Ovary (tissue), 7 donors: ENCODE measurements at regions not wholly inside any gene's neighbourhood (a gene's known extent, or its start where the extent isn't known, plus 50 kb on each side); places are given as distances from the start of the nearest gene placed in this dataset.

Source experiments
- DNase-seq, 5 donors: peaks; one replicate each; pipeline ENCODE4 v3.0.0-alpha.2; 2019 to 2020
- H3K27ac ChIP-seq, 2 donors: fragments of 200-600 bp; one replicate each; pipeline versions ENCODE4 v1.5.1 to v1.8.0; 2019 to 2022
- H3K27me3 ChIP-seq: fragments of 200-600 bp; one replicate; pipeline ENCODE4 v1.8.0; 2022
- H3K36me3 ChIP-seq: fragments of 200-600 bp; sonication (generic); one replicate; pipeline ENCODE4 v1.5.1; 2019
- H3K4me1 ChIP-seq: one replicate; pipeline ENCODE4 v1.8.1; 2013; ENCODE audit warnings: mild to moderate bottlenecking, moderate library complexity; ENCODE audit not compliant: insufficient read depth
- H3K4me3 ChIP-seq: fragments of 200-600 bp; sonication (generic); one replicate; pipeline ENCODE4 v1.5.1; 2017
- H3K9me3 ChIP-seq, 2 donors: fragments of 200-600 bp in 1 of 2; sonication (generic) in 1 of 2; one replicate each; pipeline versions ENCODE4 v1.5.1 to v1.8.1; 2013 to 2019; ENCODE audit warnings: mild to moderate bottlenecking in 1 of 2, moderate library complexity in 1 of 2
- EP300 ChIP-seq: sonication (generic); formaldehyde crosslinking; IDR thresholded peaks from one replicate; pipeline ENCODE4 v1.6.1; 2017; ENCODE audit warnings: antibody characterized with exemption
- POLR2A ChIP-seq: fragments of 450-650 bp; IDR thresholded peaks from one replicate; pipeline ENCODE4 v1.6.1; 2017; ENCODE audit warnings: antibody characterized with exemption, mild to moderate bottlenecking, moderate library complexity
- WGBS, 3 donors: extraction: QIAGEN DNeasy Blood & Tissue Kit in 1 of 3; methylation state at CpG; one replicate each; pipeline versions ENCODE4 v1.1.5 to v1.1.7; 2013 to 2017; 5-methylcytosine and 5-hydroxymethylcytosine counted together
- intact Hi-C, 4 donors: fragments of 100-400 bp; cut with DNase I; formaldehyde crosslinking; loops; one replicate each; pipeline versions ENCODE4 v1.11.0 to v1.15.1; 2022 to 2023
- TF ChIP-seq, protein P1 (sequence below), 3 donors: fragments of 450-650 bp in 2 of 3; fragments of 200-600 bp in 1 of 3; IDR thresholded peaks; one replicate each; pipeline versions ENCODE4 v1.5.1 to v1.8.0; 2016 to 2022; ENCODE audit warnings: antibody characterized with exemption in 3 of 3, mild to moderate bottlenecking in 1 of 3
- donor health status: DM: no; HTN: no; CAD: no; lungs with moderate emphysema.
- donor health status: DM: no; HTN: no; CAD: no.
- donor health status: Bipolar disorder and iron deficiency.
- donor health status: DM: no; HTN: no; CAD: no.
- donor health status: DM: yes; HTN: yes; CAD: no.

DNA sequence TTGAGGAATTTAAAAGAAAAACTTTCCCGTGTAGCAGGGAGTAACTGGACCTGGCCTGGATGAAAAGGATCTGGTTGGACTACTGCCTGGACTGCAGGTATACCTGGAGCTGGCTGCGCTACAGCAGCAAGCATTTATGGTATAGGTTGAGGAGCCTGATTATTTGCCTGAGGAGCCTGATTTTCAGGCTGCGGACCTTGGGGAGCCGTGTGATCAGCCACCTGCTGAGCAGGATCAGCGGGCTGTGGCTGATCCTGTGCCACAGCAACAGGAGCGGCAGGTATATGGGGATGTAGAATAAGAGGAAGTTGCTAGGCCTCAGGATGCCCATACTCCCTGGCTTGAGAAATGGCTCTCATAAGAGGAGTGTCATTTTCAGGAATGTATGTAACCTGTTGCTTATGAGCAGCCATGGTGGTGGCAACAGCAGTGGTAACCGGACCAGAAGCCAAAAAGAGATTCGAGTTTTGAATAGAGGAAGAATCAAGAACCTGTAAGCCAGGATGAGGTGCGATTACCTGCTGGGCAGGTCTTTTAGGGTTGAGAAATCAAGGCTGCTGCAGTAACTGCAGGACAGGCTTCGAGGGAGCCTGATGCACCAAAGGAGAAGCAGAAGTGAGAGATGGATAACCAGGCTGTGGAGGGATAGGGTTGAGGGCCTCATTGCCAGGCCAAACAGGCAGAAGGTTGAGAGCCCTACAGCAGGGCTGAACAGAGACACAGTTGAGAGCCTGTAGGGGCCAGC is 60.9 kb upstream of the ARL4D start:
- Histone ChIP-seq H3K36me3 (no peaks in the 10 kb centered on the region), H3K4me3 (no peak overlapping the region), H3K27me3 (no peaks in the 10 kb centered on the region), H3K9me3 (no peaks in the 10 kb centered on the region), H3K27ac (no peak overlapping the region), H3K4me1 (peaks cover 9% of the 10 kb centered on the region)
- DNase-seq = no peak
- intact Hi-C loops = no loop called here
- TF ChIP-seq POLR2A (no peak), EP300 (no peak)
- TF ChIP-seq, protein P1, sequence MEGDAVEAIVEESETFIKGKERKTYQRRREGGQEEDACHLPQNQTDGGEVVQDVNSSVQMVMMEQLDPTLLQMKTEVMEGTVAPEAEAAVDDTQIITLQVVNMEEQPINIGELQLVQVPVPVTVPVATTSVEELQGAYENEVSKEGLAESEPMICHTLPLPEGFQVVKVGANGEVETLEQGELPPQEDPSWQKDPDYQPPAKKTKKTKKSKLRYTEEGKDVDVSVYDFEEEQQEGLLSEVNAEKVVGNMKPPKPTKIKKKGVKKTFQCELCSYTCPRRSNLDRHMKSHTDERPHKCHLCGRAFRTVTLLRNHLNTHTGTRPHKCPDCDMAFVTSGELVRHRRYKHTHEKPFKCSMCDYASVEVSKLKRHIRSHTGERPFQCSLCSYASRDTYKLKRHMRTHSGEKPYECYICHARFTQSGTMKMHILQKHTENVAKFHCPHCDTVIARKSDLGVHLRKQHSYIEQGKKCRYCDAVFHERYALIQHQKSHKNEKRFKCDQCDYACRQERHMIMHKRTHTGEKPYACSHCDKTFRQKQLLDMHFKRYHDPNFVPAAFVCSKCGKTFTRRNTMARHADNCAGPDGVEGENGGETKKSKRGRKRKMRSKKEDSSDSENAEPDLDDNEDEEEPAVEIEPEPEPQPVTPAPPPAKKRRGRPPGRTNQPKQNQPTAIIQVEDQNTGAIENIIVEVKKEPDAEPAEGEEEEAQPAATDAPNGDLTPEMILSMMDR (IDR thresholded peaks at IDR 0.05) = no peak
- WGBS, 3 donors = 86 to 89% (median 87%) methylated on average over 10 of the region's 10 CpGs

DNA sequence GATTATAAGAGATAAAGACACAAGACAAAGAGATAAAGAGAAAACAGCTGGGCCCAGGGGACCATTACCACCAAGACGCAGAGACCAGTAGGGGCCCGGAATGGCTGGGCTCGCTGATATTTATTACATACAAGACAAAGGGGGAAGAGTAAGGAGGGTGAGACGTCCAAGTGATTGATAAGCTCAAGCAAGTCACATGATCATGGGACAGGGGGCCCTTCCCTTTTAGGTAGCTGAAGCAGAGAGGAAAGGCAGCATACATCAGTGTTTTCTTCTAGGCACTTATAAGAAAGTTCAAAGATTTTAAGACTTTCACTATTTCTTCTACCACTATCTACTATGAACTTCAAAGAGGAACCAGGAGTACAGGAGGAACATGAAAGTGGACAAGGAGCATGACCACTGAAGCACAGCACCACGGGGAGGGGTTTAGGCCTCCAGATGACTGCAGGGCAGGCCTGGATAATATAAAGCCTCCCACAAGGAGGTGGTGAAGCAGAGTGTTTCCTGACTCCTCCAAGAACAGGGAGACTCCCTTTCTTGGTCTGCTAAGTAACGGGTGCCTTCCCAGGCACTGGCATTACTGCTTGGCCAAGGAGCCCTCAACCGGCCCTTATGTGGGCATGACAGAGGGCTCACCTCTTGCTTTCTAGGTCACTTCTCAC is 63.9 kb upstream of the ARL4D start:
- WGBS, 3 donors = 52 to 62% (median 54%) methylated on average over 7 of the region's 7 CpGs
- TF ChIP-seq, protein P1 (IDR thresholded peaks at IDR 0.05) = no peak
- TF ChIP-seq EP300 (no peak), POLR2A (no peak)
- DNase-seq = no peak
- intact Hi-C loops = no loop called here
- H3K4me1 ChIP-seq = peaks cover 2% of the 10 kb centered on the region
- H3K27ac ChIP-seq = no peak overlapping the region
- no peak overlapping the region for H3K4me3 ChIP-seq
- H3K36me3 ChIP-seq = no peaks in the 10 kb centered on the region
- no peaks in the 10 kb centered on the region for H3K9me3 ChIP-seq
- no peaks in the 10 kb centered on the region for H3K27me3 ChIP-seq

DNA sequence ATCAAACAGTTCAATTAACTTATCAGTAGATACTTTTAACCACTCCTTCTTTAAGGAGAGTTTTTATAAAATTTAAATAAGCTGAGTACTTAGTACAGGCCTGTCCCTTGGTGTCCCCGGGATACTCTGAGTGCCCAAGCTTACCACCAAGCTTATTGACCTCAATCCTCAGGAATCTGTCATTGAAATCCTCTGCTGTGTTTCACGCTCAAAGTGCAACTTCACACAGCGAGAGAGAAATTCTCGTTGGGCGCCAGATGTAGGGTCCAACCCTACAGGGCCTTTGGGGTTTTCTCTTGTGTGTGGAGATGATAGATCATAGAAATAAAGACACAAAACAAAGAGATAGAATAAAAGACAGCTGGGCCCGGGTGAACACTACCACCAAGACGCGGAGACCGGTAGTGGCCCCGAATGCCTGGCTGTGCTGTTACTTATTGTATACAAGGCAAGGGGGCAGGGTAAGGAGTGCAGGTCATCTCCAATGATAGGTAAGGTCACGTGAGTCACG is 65.3 kb upstream of the ARL4D start:
- TF ChIP-seq, protein P1 (IDR thresholded peaks at IDR 0.05) = no peak
- TF ChIP-seq POLR2A (no peak), EP300 (no peak)
- intact Hi-C loops = no loop called here
- H3K27ac ChIP-seq = no peak overlapping the region
- H3K36me3 ChIP-seq = no peaks in the 10 kb centered on the region
- H3K9me3 ChIP-seq = no peaks in the 10 kb centered on the region
- 81 to 90% (median 86%) methylated on average over 12 of the region's 12 CpGs for WGBS, 3 donors
- H3K4me1 ChIP-seq = peaks cover 2% of the 10 kb centered on the region
- H3K4me3 ChIP-seq = no peak overlapping the region
- H3K27me3 ChIP-seq = no peaks in the 10 kb centered on the region
- DNase-seq = no peak

DNA sequence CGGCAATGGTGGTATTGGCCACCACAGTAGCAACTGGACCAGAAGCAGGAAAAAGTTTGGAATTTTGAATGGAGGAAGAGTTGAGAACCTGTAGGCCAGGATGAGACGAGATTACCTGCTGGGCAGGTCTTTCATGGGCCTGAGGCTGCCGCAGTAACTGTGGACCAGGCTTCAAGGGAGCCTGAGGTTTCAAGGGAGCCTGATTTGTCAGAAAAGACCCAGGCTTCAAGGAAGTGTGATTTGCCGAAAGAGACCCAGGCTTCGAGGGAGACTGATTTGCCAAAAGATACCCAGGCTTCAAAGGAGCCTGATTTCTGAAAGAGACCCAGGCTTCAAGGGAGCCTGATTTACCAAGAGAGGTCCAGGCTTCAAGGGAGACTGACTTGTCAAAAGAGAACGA is 66.6 kb upstream of the ARL4D start:
- Histone ChIP-seq H3K27me3 (no peaks in the 10 kb centered on the region), H3K27ac (no peak overlapping the region), H3K4me3 (no peak overlapping the region), H3K9me3 (no peaks in the 10 kb centered on the region), H3K36me3 (no peaks in the 10 kb centered on the region), H3K4me1 (peaks cover 2% of the 10 kb centered on the region)
- intact Hi-C loops = no loop called here
- 92 to 95% (median 94%) methylated on average over 6 of the region's 6 CpGs for WGBS, 3 donors
- no peak for DNase-seq
- TF ChIP-seq POLR2A (no peak), EP300 (no peak)
- TF ChIP-seq, protein P1 (IDR thresholded peaks at IDR 0.05) = no peak
